H54 (cell line): ENCODE measurements at regions not wholly inside any gene's neighbourhood (a gene's known extent, or its start where the extent isn't known, plus 50 kb on each side); places are given as distances from the start of the nearest gene placed in this dataset.

Experiments used
- DNase-seq: peaks from one replicate; pipeline ENCODE4 v3.0.0; 2011; ENCODE audit warnings: low spot score, mixed read lengths; ENCODE audit not compliant: insufficient read length
- FAIRE-seq: peaks from 3 replicates; lab custom pipeline; 2011; peaks lifted over from hg19 to GRCh38; lab: Jason Lieb, UNC
- POLR2A ChIP-seq: IDR thresholded peaks from 2 replicates; pipeline ENCODE4 v1.6.1; 2011; ENCODE audit warnings: low read depth, mild to moderate bottlenecking, low read length

DNA sequence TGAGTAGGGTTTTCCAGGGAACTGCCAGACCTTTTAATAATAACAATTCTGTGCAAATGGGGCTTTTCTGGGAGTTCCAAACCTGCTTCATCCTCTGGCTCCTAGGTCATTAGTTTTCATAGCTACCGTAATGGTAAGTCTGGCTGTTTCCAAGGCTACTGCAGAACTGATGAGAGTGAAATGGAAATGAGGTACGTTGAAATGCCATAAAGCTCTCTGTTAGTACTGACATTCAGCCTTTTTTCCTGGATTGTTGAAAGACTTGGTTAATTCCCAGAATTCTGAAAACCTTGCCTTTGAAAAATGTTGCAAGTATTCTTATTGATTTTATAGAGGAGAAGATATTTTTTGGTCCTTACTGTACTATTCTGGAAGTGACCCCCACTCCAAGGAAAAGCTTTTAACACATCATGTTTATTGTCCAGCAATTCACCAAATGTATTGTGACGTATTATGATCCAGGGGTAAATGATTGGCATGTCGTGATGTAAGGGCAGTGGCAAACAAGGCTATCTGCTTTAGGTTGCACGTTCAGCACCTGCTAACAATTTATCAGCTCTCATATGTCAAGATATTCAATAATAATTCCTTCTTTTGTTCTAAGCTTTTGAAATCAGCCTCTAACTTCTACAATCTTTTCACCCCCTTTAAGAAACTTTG is 767.0 kb upstream of the RAB6C start:
- no peak for FAIRE-seq
- TF ChIP-seq POLR2A, result no peak
- no peak for DNase-seq

DNA sequence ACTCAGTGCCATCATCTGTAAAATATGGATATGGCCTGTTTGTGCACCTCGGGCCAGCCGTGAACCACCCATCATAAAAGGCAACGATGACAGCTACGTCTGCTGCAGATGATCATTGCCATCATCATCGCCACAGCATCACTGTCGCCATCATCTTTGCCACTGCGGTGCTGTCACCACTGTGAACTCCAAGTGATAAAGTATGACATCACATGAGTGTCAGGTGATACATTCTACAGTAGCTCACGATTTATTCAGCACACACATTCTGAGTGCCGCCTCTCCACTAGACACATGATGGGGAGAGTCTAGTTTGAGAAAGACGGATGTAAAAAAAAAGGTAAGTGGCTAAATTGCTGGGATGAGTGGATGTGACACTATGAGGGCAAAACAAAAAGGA is 755.4 kb upstream of the RAB6C start:
- no peak for TF ChIP-seq POLR2A
- DNase-seq, result no peak
- no peak for FAIRE-seq

DNA sequence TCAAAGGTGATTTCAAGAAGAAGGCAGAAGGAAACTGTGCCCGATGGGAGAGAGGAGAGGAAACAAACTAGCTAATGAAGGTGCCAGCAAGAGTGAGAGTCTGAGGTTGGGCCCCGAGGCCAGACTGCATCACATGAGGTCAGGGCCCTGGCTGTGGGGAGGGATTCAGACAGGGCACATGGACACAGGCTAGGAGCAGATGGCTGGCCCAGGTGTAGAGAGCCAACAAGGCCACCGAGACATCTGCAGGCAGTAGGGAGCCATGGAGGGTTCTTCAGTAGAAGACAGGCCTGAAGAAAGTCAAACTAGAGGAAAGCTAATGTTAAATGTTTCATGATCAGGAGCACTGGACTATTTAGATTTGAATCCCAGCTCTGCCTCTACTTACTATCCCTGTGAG is 755.0 kb upstream of the RAB6C start:
- FAIRE-seq, result no peak
- no peak for TF ChIP-seq POLR2A
- DNase-seq, result no peak

DNA sequence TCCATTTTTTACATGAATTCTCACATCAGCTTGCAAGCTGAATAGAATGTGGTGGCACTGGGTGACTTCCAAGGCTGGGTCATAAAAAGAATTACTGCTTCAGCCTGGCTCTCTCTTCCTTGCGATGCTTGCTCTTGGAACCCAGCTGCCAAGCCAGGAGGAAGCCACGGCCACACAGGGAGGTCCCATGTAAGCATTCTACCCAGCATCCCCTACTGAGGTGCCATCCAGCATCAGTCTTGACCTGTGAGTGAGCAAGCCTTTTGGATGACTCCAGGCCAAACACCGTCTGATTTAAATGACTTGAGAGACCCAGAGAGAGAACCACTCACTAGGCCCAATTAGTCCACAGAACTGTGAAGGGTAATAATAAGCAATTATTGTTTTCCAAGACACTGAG is 750.3 kb upstream of the RAB6C start:
- DNase-seq (no peak), FAIRE-seq (no peak)
- no peak for TF ChIP-seq POLR2A

DNA sequence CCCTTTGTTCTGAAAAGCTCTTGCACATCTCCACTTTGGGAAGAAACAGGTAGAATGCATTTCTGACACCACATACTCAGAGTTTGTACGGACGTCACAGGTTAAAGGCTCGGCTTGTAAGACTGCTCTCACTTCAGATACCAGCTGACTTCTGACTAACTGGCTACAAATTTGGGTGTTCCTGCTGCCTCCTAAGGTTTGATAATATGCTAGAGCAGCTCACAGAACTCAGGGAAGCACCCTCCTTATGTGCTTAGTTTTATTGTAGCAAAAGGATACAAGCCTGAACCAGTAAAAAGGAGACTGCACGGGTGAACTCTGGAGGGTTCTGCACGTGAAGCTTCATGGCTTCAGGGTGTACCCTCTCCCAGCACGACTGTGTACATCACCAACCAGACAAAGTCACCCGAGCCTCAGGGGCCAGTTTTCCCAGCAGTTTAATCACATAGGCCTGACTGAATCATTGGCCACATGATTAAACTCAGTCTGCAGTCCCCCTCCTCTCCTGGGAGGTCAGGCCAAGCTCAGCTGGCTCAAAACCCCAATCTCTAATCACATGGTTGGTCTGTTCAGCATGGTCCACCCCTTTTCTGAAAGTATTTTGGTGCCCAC is 749.5 kb upstream of the RAB6C start:
- TF ChIP-seq POLR2A, result no peak
- DNase-seq (no peak), FAIRE-seq (no peak)

DNA sequence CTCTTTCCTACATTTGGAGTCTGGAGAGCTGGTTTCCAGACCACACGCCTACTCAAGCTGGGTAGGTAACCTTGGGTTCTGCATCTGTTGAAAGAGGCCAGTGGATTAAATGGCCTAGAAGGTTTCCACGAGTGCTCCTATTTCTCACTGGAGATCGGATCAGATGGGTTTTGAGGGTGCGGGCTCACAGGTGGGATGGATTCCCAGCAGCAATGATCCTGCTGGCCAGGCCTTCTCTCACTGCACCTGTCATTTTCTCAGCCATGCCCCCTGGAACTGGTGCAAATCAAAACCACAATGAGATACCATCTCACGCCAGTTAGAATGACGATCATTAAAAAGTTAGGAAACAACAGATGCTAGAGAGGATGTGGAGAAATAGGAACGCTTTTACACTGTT is 747.5 kb upstream of the RAB6C start:
- DNase-seq, result no peak
- no peak for TF ChIP-seq POLR2A
- FAIRE-seq, result no peak

DNA sequence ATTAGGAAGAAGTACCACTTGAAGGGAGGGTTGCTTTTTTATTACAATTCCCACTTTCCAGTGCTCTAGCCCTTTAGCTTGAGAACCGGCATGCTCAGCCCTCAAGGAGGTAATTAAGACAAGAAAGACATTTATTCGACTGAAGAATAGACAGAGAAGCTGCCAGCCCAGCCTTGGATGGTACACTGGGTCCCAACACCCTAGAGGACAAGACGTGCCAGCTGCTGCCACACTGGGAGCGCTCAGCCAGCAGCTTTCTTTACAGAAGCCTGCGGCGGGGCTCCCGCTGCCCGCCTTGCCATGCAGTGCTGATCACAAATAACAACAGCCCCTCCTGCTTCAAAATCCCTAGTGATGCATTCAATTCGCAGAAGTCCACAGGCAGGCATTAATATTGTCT is 746.3 kb upstream of the RAB6C start:
- TF ChIP-seq POLR2A, result no peak
- no peak for DNase-seq
- no peak for FAIRE-seq

DNA sequence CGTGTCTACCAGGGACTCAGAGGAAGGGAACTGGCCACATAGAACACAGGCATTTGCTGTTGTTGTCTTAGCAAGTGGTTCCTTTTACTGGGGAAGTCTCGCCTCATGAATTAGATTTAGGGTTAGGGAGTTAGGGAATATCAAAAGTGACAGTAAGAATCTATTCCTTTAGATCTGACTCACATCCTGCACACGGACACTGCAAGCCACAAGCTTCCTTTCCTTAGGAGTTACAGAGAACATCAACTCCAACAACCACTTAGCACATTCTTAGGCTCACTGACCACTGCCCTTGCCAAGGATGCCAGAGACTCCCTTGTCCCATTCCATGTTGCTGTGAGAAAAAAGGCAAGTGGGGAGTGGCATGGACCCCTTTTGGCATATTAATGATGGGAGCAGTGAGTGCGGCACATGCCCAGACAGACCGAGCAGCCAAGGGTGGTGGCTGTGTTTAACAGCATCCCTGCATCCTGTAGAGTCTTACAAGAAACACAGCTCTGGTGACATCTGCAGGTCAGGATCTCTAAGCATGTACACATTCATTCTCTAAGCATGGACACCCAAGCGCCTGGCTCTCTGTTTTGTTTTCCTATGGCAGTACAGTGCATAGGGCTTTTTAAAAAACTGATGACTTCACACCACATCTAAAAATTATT is 745.6 kb upstream of the RAB6C start:
- no peak for TF ChIP-seq POLR2A
- DNase-seq (no peak), FAIRE-seq (no peak)

DNA sequence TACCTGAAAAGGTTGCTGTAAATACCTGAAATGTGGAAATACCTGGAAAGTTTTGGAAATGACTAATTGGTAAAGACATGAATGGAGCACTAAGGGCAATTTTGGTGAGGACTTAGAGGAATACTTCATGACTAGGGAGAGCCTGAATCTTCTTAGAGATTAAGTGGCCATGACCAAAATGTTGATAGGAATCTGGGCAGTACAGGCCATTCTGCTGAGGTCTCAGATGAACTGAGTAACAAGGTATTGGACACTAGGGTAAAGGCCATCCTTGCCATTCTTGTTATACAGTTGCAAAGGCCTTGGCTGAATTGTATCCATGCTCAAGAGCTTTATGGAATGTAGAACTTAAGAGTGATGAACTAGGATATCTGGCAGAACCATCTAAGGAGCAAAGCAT is 742.9 kb upstream of the RAB6C start:
- DNase-seq (no peak), FAIRE-seq (no peak)
- TF ChIP-seq POLR2A, result no peak

DNA sequence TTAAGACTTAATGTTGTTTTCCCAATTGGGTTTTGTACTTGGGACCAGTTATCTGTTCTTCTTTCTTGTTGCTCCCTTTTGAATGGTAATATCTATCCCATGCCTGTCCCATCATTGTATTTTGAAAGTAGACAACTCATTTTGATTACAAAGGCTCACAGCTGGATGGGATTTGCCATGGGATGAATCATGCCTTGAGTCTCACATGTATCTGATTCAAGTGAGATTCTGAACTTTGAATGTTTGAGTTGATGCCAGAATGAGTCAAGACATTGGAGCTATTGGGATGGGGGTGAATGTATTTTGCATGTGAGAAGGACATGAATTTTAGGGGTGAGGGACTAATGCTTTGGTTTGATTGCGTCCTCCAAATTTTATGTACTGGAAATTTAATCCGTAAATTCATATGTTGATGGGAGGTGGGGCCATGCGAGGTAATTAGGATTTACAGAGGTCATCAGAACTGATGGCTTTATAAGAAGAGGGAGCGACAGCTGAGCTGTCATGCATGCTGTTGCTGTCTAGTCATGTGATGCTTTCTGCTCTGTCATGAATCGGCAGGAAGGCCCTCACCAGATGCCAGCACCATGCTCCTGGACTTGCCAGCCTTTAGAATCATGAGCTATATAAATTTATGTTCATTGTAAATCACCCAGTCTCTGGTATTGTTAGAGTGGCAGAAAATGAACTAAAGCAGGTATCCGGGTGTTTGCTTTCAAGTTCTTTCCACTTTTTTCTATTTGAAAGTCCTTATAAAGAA is 741.3 kb upstream of the RAB6C start:
- FAIRE-seq (no peak), DNase-seq (no peak)
- TF ChIP-seq POLR2A, result no peak

DNA sequence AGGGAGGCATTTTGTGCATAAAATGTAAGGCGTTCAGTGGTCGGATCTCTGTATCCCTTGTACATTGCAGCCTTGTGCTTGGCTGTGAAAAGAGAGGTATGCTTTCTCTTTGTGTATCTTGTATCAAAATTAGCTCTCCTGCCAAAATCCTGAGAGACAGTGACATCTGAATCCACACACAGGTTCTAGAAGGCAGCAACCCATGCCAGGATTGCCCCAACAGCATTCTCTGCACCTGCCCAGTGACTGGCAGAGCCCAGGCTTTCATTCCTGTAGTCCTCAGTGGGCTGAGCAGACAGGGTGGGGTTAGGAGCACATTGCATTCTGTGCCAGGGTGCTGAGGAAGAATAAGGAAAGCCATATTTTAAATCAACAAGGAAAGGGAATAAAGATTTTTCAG is 740.3 kb upstream of the RAB6C start:
- no peak for FAIRE-seq
- no peak for DNase-seq
- TF ChIP-seq POLR2A, result no peak

DNA sequence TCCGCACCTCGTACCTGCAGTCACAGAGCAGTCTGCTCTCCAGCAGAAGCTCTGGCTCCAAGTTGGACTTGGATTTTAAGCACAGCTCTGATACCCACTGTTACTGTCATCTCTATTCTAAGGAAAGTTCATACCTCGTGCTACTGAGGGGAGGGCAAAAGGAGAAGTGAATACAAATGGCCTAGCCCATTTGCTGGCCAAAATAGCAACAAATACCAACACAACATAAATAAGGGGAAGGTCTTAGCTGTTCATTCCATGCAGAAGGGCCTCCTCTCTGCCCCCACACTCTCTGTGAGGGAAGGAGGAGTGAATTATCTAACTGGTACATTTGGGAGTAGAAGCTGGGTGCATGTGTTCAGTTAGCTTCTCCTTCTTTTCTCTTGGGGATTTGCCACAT is 739.4 kb upstream of the RAB6C start:
- FAIRE-seq, result no peak
- no peak for TF ChIP-seq POLR2A
- DNase-seq, result no peak

DNA sequence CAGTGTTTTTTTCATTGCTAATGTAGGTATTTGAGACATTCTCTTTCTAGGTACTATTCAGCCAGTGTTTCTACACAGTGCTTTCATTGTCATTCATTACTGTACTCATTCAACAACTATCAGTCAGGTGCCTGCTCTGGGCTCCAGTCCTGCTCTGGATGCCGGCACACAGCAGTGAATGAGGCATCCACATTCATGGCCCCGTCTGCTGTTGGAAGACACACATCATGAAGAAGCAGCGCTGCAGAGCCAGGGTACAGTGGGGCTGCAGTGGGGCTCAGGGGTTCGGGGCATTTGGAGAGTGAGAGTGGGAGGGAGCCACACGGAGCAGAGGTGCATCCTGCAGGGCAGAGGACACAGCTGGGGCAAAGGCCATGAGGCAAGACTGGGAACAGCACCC is 737.2 kb upstream of the RAB6C start:
- no peak for TF ChIP-seq POLR2A
- no peak for DNase-seq
- no peak for FAIRE-seq

DNA sequence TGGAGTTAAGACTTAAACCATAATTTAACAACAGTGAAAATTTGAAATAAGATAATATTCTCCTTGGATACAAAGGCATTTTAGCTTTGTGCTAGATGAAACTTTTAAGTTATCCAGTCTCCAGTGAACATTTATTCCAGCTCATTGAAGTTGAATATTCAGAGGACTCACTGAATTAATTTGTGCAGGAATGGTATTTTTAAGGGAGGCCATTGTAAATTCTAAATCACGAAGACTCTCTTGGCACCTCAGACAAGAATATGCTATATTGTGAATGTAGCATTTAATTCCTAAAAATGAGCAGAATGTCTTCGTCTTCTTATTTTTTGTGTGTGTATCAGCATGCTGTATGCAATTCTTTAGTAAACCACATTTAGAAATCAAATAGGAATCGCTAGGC is 731.7 kb upstream of the RAB6C start:
- FAIRE-seq (no peak), DNase-seq (no peak)
- TF ChIP-seq POLR2A, result no peak
